ENCODE measurements at regions not wholly inside any gene's neighbourhood (a gene's known extent, or its start where the extent isn't known, plus 50 kb on each side); places are given as distances from the start of the nearest gene placed in this dataset.
"Not testable (repeated sequence)": the region's sequence is repeated elsewhere in the genome, so short reads cannot be mapped to it uniquely, and the experiment has no call there.

GRCh38 chr10:130354976-130355795, 219.0 kb downstream of the GLRX3 start:
- Histone ChIP-seq H2AFZ (ENCODE audit: control insufficient read depth, low read length) (no peak overlapping the region), H3K79me2 (ENCODE audit: control insufficient read depth, insufficient read depth, low read length) (no peaks in the 10 kb centered on the region), H3K27ac (ENCODE audit: control insufficient read depth, insufficient read depth, low read length) (no peak overlapping the region), H3K9me1 (ENCODE audit: control insufficient read depth, extremely low read depth, insufficient read depth, low read length) (no peaks in the 10 kb centered on the region), H3K36me3 (ENCODE audit: control insufficient read depth in 2 of 2, extremely low read depth in 1 of 2, insufficient read depth in 2 of 2, low read length in 2 of 2) (no peaks in the 10 kb centered on the region), H4K20me1 (ENCODE audit: control insufficient read depth, extremely low read depth, insufficient read depth, low read length) (no peaks in the 10 kb centered on the region), H3K4me2 (ENCODE audit: control insufficient read depth, extremely low read depth, insufficient read depth, low read depth, low read length) (no peak overlapping the region), H3K4me3 (ENCODE audit: control insufficient read depth in 2 of 3, extremely low read depth in 1 of 3, insufficient read depth in 2 of 3, low read depth in 1 of 3, low read length in 3 of 3) (no peak overlapping the region), H3K27me3 (ENCODE audit: control insufficient read depth, extremely low read depth, insufficient read depth, low read length) (no peaks in the 10 kb centered on the region), H3K4me1 (ENCODE audit: control insufficient read depth, extremely low read depth, insufficient read depth, low read length) (no peaks in the 10 kb centered on the region), H3K9ac (ENCODE audit: control insufficient read depth, extremely low read depth, insufficient read depth, low read length) (no peak overlapping the region), H3K9me3 (ENCODE audit: control insufficient read depth, low read depth, low read length) (peaks cover 10% of the 10 kb centered on the region)
- dilution Hi-C loops (cut with MboI; ENCODE audit: extremely low pct_ligation_motif_present, low sequenced_read_pairs), result no loop called here
- TF ChIP-seq CTCF (optimal IDR thresholded peaks at IDR 0.05 in 1 of 3, IDR thresholded peaks at IDR 0.05 in 1 of 3, conservative IDR thresholded peaks at IDR 0.05 in 1 of 3; ENCODE audit: extremely low read depth in 1 of 3, insufficient read depth in 2 of 3, low read length in 3 of 3), result no peak
- no peak for TF ChIP-seq EZH2 (IDR thresholded peaks at IDR 0.05; ENCODE audit: low read length)
- no peak for FAIRE-seq
- DNase-seq (ENCODE audit: low read depth, low spot score), result no peak

GRCh38 chr10:130356429-130356828, 220.2 kb downstream of the GLRX3 start:
- H2AFZ ChIP-seq (ENCODE audit: control insufficient read depth, low read length); H3K9me1 ChIP-seq (ENCODE audit: control insufficient read depth, extremely low read depth, insufficient read depth, low read length); H3K4me2 ChIP-seq (ENCODE audit: control insufficient read depth, extremely low read depth, insufficient read depth, low read depth, low read length); H3K27ac ChIP-seq (ENCODE audit: control insufficient read depth, insufficient read depth, low read length); H3K4me1 ChIP-seq (ENCODE audit: control insufficient read depth, extremely low read depth, insufficient read depth, low read length); H3K27me3 ChIP-seq (ENCODE audit: control insufficient read depth, extremely low read depth, insufficient read depth, low read length); DNase-seq (ENCODE audit: low read depth, low spot score); H3K4me3 ChIP-seq (ENCODE audit: control insufficient read depth in 2 of 3, extremely low read depth in 1 of 3, insufficient read depth in 2 of 3, low read depth in 1 of 3, low read length in 3 of 3); H3K79me2 ChIP-seq (ENCODE audit: control insufficient read depth, insufficient read depth, low read length); H3K9me3 ChIP-seq (ENCODE audit: control insufficient read depth, low read depth, low read length); dilution Hi-C loops (cut with MboI; ENCODE audit: extremely low pct_ligation_motif_present, low sequenced_read_pairs); H3K9ac ChIP-seq (ENCODE audit: control insufficient read depth, extremely low read depth, insufficient read depth, low read length); H4K20me1 ChIP-seq (ENCODE audit: control insufficient read depth, extremely low read depth, insufficient read depth, low read length); H3K36me3 ChIP-seq (ENCODE audit: control insufficient read depth in 2 of 2, extremely low read depth in 1 of 2, insufficient read depth in 2 of 2, low read length in 2 of 2); FAIRE-seq: not testable (repeated sequence)

GRCh38 chr10:130357226-130357625, 221.0 kb downstream of the GLRX3 start:
- TF ChIP-seq EZH2 (IDR thresholded peaks at IDR 0.05; ENCODE audit: low read length) (no peak), CTCF (optimal IDR thresholded peaks at IDR 0.05 in 1 of 3, IDR thresholded peaks at IDR 0.05 in 1 of 3, conservative IDR thresholded peaks at IDR 0.05 in 1 of 3; ENCODE audit: extremely low read depth in 1 of 3, insufficient read depth in 2 of 3, low read length in 3 of 3) (no peak)
- dilution Hi-C loops (cut with MboI; ENCODE audit: extremely low pct_ligation_motif_present, low sequenced_read_pairs), result no loop called here
- Histone ChIP-seq H3K4me1 (ENCODE audit: control insufficient read depth, extremely low read depth, insufficient read depth, low read length) (no peaks in the 10 kb centered on the region), H3K9me1 (ENCODE audit: control insufficient read depth, extremely low read depth, insufficient read depth, low read length) (no peaks in the 10 kb centered on the region), H3K9me3 (ENCODE audit: control insufficient read depth, low read depth, low read length) (peaks cover 8% of the 10 kb centered on the region), H3K79me2 (ENCODE audit: control insufficient read depth, insufficient read depth, low read length) (no peaks in the 10 kb centered on the region), H2AFZ (ENCODE audit: control insufficient read depth, low read length) (no peak overlapping the region), H3K27me3 (ENCODE audit: control insufficient read depth, extremely low read depth, insufficient read depth, low read length) (no peaks in the 10 kb centered on the region), H3K27ac (ENCODE audit: control insufficient read depth, insufficient read depth, low read length) (no peak overlapping the region), H4K20me1 (ENCODE audit: control insufficient read depth, extremely low read depth, insufficient read depth, low read length) (no peaks in the 10 kb centered on the region), H3K4me3 (ENCODE audit: control insufficient read depth in 2 of 3, extremely low read depth in 1 of 3, insufficient read depth in 2 of 3, low read depth in 1 of 3, low read length in 3 of 3) (no peak overlapping the region), H3K4me2 (ENCODE audit: control insufficient read depth, extremely low read depth, insufficient read depth, low read depth, low read length) (no peak overlapping the region), H3K9ac (ENCODE audit: control insufficient read depth, extremely low read depth, insufficient read depth, low read length) (no peak overlapping the region), H3K36me3 (ENCODE audit: control insufficient read depth in 2 of 2, extremely low read depth in 1 of 2, insufficient read depth in 2 of 2, low read length in 2 of 2) (no peaks in the 10 kb centered on the region)
- FAIRE-seq (no peak), DNase-seq (ENCODE audit: low read depth, low spot score) (no peak)
